ENCODE measurements at regions not wholly inside any gene's neighbourhood (a gene's known extent, or its start where the extent isn't known, plus 50 kb on each side); places are given as distances from the start of the nearest gene placed in this dataset.

DNA sequence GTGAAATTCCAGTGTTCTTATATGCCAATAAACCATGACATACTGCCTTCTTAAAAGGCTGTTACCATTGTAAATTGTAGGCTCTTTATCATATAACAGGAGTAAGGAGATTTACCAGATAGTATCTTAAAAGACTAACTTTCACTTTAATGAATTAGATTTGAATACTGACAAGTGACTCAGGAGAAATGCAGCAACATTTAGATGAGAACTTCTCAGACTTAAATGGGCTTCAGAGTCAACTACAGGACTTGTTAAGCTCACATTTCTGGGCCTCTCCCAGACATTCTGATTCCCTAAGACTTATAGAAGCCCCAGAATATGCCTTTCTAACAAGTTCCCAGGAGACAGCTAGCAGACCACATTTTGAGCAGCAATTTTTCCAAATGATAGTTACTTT lies 466.3 kb downstream of the ARL4A start:
- Histone ChIP-seq H3K9me3 (ENCODE audit: insufficient read depth, low read length) (no peaks in the 10 kb centered on the region; the same call in 1 of the 2 replicates), H3K4me3 (ENCODE audit: insufficient read length, low read depth) (no peak overlapping the region), H3K27me3 (ENCODE audit: insufficient read depth, insufficient read length) (no peaks in the 10 kb centered on the region), H3K36me3 (ENCODE audit: insufficient read depth, insufficient read length, low read length) (no peaks in the 10 kb centered on the region), H3K9ac (ENCODE audit: insufficient read length, low read depth) (no peak overlapping the region), H3K4me1 (ENCODE audit: insufficient read depth, insufficient read length) (no peaks in the 10 kb centered on the region)
- no peak for DNase-seq (ENCODE audit: low read depth, low spot score)
- TF ChIP-seq SUZ12 (IDR thresholded peaks at IDR 0.05; ENCODE audit: extremely low read depth, insufficient read depth, insufficient read length) (no peak), ZNF274 (IDR thresholded peaks at IDR 0.05; ENCODE audit: low read depth, low read length) (no peak), YY1 (IDR thresholded peaks at IDR 0.05; ENCODE audit: insufficient read depth, insufficient read length) (no peak)

GRCh38 chr7:13155188-13155587 lies 467.8 kb downstream of the ARL4A start:
- Histone ChIP-seq H3K4me1 (ENCODE audit: insufficient read depth, insufficient read length) (no peaks in the 10 kb centered on the region), H3K4me3 (ENCODE audit: insufficient read length, low read depth) (no peak overlapping the region), H3K9me3 (ENCODE audit: insufficient read depth, low read length) (no peaks in the 10 kb centered on the region; the same call in 1 of the 2 replicates), H3K9ac (ENCODE audit: insufficient read length, low read depth) (no peak overlapping the region), H3K36me3 (ENCODE audit: insufficient read depth, insufficient read length, low read length) (no peaks in the 10 kb centered on the region), H3K27me3 (ENCODE audit: insufficient read depth, insufficient read length) (no peaks in the 10 kb centered on the region)
- DNase-seq (ENCODE audit: low read depth, low spot score): no peak
- TF ChIP-seq ZNF274 (IDR thresholded peaks at IDR 0.05; ENCODE audit: low read depth, low read length) (no peak), YY1 (IDR thresholded peaks at IDR 0.05; ENCODE audit: insufficient read depth, insufficient read length) (no peak), SUZ12 (IDR thresholded peaks at IDR 0.05; ENCODE audit: extremely low read depth, insufficient read depth, insufficient read length) (no peak)

- no peak overlapping the region for H3K9ac ChIP-seq (ENCODE audit: insufficient read length, low read depth)
- H3K27me3 ChIP-seq (ENCODE audit: insufficient read depth, insufficient read length): no peaks in the 10 kb centered on the region
- no peak for TF ChIP-seq YY1 (IDR thresholded peaks at IDR 0.05; ENCODE audit: insufficient read depth, insufficient read length)
- H3K4me1 ChIP-seq (ENCODE audit: insufficient read depth, insufficient read length): no peaks in the 10 kb centered on the region
- no peaks in the 10 kb centered on the region for H3K36me3 ChIP-seq (ENCODE audit: insufficient read depth, insufficient read length, low read length)
- no peak overlapping the region for H3K4me3 ChIP-seq (ENCODE audit: insufficient read length, low read depth)
- DNase-seq (ENCODE audit: low read depth, low spot score): no peak
- H3K9me3 ChIP-seq (ENCODE audit: insufficient read depth, low read length): no peaks in the 10 kb centered on the region
These were observed 471.6 kb downstream of the ARL4A start for GRCh38 chr7:13159003-13159402.

- H3K9ac ChIP-seq (ENCODE audit: insufficient read length, low read depth): no peak overlapping the region
- H3K4me1 ChIP-seq (ENCODE audit: insufficient read depth, insufficient read length): no peaks in the 10 kb centered on the region
- no peaks in the 10 kb centered on the region for H3K27me3 ChIP-seq (ENCODE audit: insufficient read depth, insufficient read length)
- TF ChIP-seq YY1 (IDR thresholded peaks at IDR 0.05; ENCODE audit: insufficient read depth, insufficient read length) (no peak), SUZ12 (IDR thresholded peaks at IDR 0.05; ENCODE audit: extremely low read depth, insufficient read depth, insufficient read length) (no peak), ZNF274 (IDR thresholded peaks at IDR 0.05; ENCODE audit: low read depth, low read length) (no peak)
- no peak overlapping the region for H3K4me3 ChIP-seq (ENCODE audit: insufficient read length, low read depth)
- no peaks in the 10 kb centered on the region for H3K9me3 ChIP-seq (ENCODE audit: insufficient read depth, low read length)
- H3K36me3 ChIP-seq (ENCODE audit: insufficient read depth, insufficient read length, low read length): no peaks in the 10 kb centered on the region
- DNase-seq (ENCODE audit: low read depth, low spot score): no peak
These were observed 472.2 kb downstream of the ARL4A start for GRCh38 chr7:13159467-13160184.

DNA sequence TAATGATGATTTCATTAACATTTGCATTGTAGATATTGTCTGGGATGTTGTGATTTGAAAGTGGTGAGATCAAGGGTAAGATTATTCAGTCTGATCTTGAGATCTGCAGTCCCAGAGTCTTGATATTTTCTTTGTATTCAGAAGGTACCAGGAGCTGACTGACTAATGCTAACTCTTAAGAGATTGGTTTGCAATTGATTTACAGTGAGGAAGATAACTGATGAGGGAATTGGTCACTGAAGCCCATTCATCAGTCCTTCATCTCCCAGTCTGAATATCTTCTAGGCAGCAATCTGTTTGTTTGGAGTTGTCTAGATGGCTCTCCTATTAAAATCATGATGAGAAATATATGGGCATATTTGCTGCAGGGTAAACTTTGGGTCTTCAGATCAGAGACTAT lies 473.7 kb downstream of the ARL4A start:
- Histone ChIP-seq H3K4me3 (ENCODE audit: insufficient read length, low read depth) (no peak overlapping the region), H3K27me3 (ENCODE audit: insufficient read depth, insufficient read length) (no peaks in the 10 kb centered on the region), H3K9ac (ENCODE audit: insufficient read length, low read depth) (no peak overlapping the region), H3K4me1 (ENCODE audit: insufficient read depth, insufficient read length) (no peaks in the 10 kb centered on the region), H3K36me3 (ENCODE audit: insufficient read depth, insufficient read length, low read length) (no peaks in the 10 kb centered on the region), H3K9me3 (ENCODE audit: insufficient read depth, low read length) (no peaks in the 10 kb centered on the region)
- TF ChIP-seq ZNF274 (IDR thresholded peaks at IDR 0.05; ENCODE audit: low read depth, low read length) (no peak), YY1 (IDR thresholded peaks at IDR 0.05; ENCODE audit: insufficient read depth, insufficient read length) (no peak), SUZ12 (IDR thresholded peaks at IDR 0.05; ENCODE audit: extremely low read depth, insufficient read depth, insufficient read length) (no peak)
- no peak for DNase-seq (ENCODE audit: low read depth, low spot score)

- H3K9me3 ChIP-seq (ENCODE audit: insufficient read depth, low read length): peaks cover 14% of the 10 kb centered on the region; the same call in 1 of the 2 replicates
- DNase-seq (ENCODE audit: low read depth, low spot score): no peak
- H3K9ac ChIP-seq (ENCODE audit: insufficient read length, low read depth): no peak overlapping the region
- no peak for TF ChIP-seq YY1 (IDR thresholded peaks at IDR 0.05; ENCODE audit: insufficient read depth, insufficient read length)
- TF ChIP-seq SUZ12 (IDR thresholded peaks at IDR 0.05; ENCODE audit: extremely low read depth, insufficient read depth, insufficient read length): no peak
- TF ChIP-seq ZNF274 (IDR thresholded peaks at IDR 0.05; ENCODE audit: low read depth, low read length): no peak
- H3K4me1 ChIP-seq (ENCODE audit: insufficient read depth, insufficient read length): no peaks in the 10 kb centered on the region
- H3K4me3 ChIP-seq (ENCODE audit: insufficient read length, low read depth): no peak overlapping the region
- no peaks in the 10 kb centered on the region for H3K27me3 ChIP-seq (ENCODE audit: insufficient read depth, insufficient read length)
- no peaks in the 10 kb centered on the region for H3K36me3 ChIP-seq (ENCODE audit: insufficient read depth, insufficient read length, low read length)
These were observed 478.4 kb downstream of the ARL4A start for GRCh38 chr7:13165854-13166253.

GRCh38 chr7:13166801-13167200 lies 479.4 kb downstream of the ARL4A start:
- TF ChIP-seq YY1 (IDR thresholded peaks at IDR 0.05; ENCODE audit: insufficient read depth, insufficient read length): no peak
- TF ChIP-seq SUZ12 (IDR thresholded peaks at IDR 0.05; ENCODE audit: extremely low read depth, insufficient read depth, insufficient read length): no peak
- no peak for TF ChIP-seq ZNF274 (IDR thresholded peaks at IDR 0.05; ENCODE audit: low read depth, low read length)
- H3K4me1 ChIP-seq (ENCODE audit: insufficient read depth, insufficient read length): no peaks in the 10 kb centered on the region
- H3K27me3 ChIP-seq (ENCODE audit: insufficient read depth, insufficient read length): no peaks in the 10 kb centered on the region
- no peaks in the 10 kb centered on the region for H3K36me3 ChIP-seq (ENCODE audit: insufficient read depth, insufficient read length, low read length)
- no peak overlapping the region for H3K4me3 ChIP-seq (ENCODE audit: insufficient read length, low read depth)
- peaks cover 14% of the 10 kb centered on the region; the same call in 1 of the 2 replicates for H3K9me3 ChIP-seq (ENCODE audit: insufficient read depth, low read length)
- no peak overlapping the region for H3K9ac ChIP-seq (ENCODE audit: insufficient read length, low read depth)
- DNase-seq (ENCODE audit: low read depth, low spot score): no peak
